ENCODE measurements at regions not wholly inside any gene's neighbourhood (a gene's known extent, or its start where the extent isn't known, plus 50 kb on each side); places are given as distances from the start of the nearest gene placed in this dataset.

GRCh38 chr5:66315784-66316183 lies 171.7 kb downstream of the SREK1 start (continued):
- TF ChIP-seq KDM1A (IDR thresholded peaks at IDR 0.05; ENCODE audit: borderline replicate concordance, low read length) = no peak
- TF ChIP-seq HDAC2 (IDR thresholded peaks at IDR 0.05; ENCODE audit: borderline replicate concordance in 1 of 2, low read depth in 2 of 2, low read length in 2 of 2) = no peak
- TF ChIP-seq RXRA (IDR thresholded peaks at IDR 0.05; ENCODE audit: insufficient read depth, low read depth, low read length) = no peak
- no peak for TF ChIP-seq RBBP5 (IDR thresholded peaks at IDR 0.05; ENCODE audit: borderline replicate concordance, low read depth, low read length)
- no peak for TF ChIP-seq TAF1 (IDR thresholded peaks at IDR 0.05; ENCODE audit: low read depth, low read length)
